ENCODE measurements at regions not wholly inside any gene's neighbourhood (a gene's known extent, or its start where the extent isn't known, plus 50 kb on each side); places are given as distances from the start of the nearest gene placed in this dataset.

DNA sequence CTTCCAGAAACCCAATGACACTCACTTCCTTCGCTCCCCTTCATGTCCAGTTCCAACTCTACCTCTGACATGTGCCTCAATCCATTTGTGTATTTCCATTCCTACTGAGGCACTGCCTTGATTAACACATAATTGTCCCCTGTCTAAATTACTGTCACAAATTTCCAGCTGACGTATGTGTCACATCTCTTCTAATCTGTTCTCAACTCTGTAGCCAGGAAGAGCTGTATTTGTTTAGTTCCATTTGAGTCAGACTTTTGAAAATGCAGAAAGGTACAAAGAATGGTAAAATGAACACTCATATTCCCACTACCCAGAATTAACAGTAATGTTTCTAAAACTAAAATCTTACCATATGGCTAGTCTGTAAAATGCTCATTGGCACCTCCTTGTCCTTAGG, 299.0 kb upstream of the GADL1 start:
- Mint-ChIP-seq H3K4me1 (ENCODE audit: low read depth, unreplicated experiment) (peaks cover 10% of the 10 kb centered on the region), H3K27ac (ENCODE audit: unreplicated experiment) (no peak overlapping the region), H3K27me3 (ENCODE audit: insufficient read depth, unreplicated experiment) (no peaks in the 10 kb centered on the region), H3K9me3 (ENCODE audit: unreplicated experiment) (peaks cover 23% of the 10 kb centered on the region), H3K36me3 (ENCODE audit: insufficient read depth, unreplicated experiment) (peaks cover 4% of the 10 kb centered on the region), H3K4me3 (ENCODE audit: unreplicated experiment) (no peak overlapping the region)
- no TSS peak for BruUV-seq (replicated peaks)
- Histone ChIP-seq H3K4me3 (ENCODE audit: low read depth, low read length) (no peak overlapping the region), H3K36me3 (ENCODE audit: control insufficient read depth, insufficient read depth, low read length) (no peaks in the 10 kb centered on the region), H3K4me1 (peaks cover 7% of the 10 kb centered on the region), H3K9me3 (no peaks in the 10 kb centered on the region), H3K27me3 (replicated peaks; ENCODE audit: control insufficient read depth, insufficient read depth, low read length) (no peaks in the 10 kb centered on the region)
- ChIA-PET CTCF (no interaction called here), POLR2A (no interaction called here)
- TF ChIP-seq CTCF (IDR thresholded peaks at IDR 0.05; ENCODE audit: insufficient read depth in 1 of 2, low read depth in 1 of 2, low read length in 1 of 2, severe bottlenecking in 1 of 2, unreplicated experiment in 1 of 2): no peak
- intact Hi-C loops (cut with micrococcal nuclease; ENCODE audit: unreplicated experiment): no loop called here
- DNase-seq: no peak

DNA sequence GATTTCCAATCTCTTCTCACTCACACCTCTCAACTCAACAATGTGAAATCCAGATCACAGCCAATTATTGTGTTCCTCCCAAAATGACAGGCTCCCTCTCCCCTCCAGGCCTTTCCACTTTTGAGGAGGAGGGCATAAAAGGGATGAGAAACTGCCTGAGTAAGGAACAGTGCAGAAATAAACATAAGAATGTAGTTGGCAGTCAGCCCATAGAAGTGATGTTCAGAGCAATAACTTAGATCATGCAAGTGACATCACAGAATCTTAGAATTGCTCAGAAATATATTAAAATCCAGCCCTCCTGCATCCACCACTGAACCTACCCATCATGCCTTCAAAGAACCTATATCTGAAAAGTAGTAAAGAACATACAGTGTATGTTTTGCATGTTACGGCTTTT, 299.4 kb upstream of the GADL1 start:
- Mint-ChIP-seq H3K4me3 (ENCODE audit: unreplicated experiment) (no peak overlapping the region), H3K9me3 (ENCODE audit: unreplicated experiment) (peaks cover 19% of the 10 kb centered on the region), H3K27ac (ENCODE audit: unreplicated experiment) (no peak overlapping the region), H3K27me3 (ENCODE audit: insufficient read depth, unreplicated experiment) (no peaks in the 10 kb centered on the region), H3K4me1 (ENCODE audit: low read depth, unreplicated experiment) (peaks cover 5% of the 10 kb centered on the region), H3K36me3 (ENCODE audit: insufficient read depth, unreplicated experiment) (peaks cover 4% of the 10 kb centered on the region)
- peaks cover 7% of the 10 kb centered on the region for H3K4me1 ChIP-seq
- H3K27me3 ChIP-seq (replicated peaks; ENCODE audit: control insufficient read depth, insufficient read depth, low read length): no peaks in the 10 kb centered on the region
- H3K4me3 ChIP-seq (ENCODE audit: low read depth, low read length): no peak overlapping the region
- no peaks in the 10 kb centered on the region for H3K9me3 ChIP-seq
- POLR2A ChIA-PET: no interaction called here
- CTCF ChIA-PET: no interaction called here
- no peak for DNase-seq
- no TSS peak for BruUV-seq (replicated peaks)
- no peak for TF ChIP-seq CTCF (IDR thresholded peaks at IDR 0.05; ENCODE audit: insufficient read depth in 1 of 2, low read depth in 1 of 2, low read length in 1 of 2, severe bottlenecking in 1 of 2, unreplicated experiment in 1 of 2)
- no peaks in the 10 kb centered on the region for H3K36me3 ChIP-seq (ENCODE audit: control insufficient read depth, insufficient read depth, low read length)
- intact Hi-C loops (cut with micrococcal nuclease; ENCODE audit: unreplicated experiment): no loop called here

- TF ChIP-seq CTCF (IDR thresholded peaks at IDR 0.05; ENCODE audit: insufficient read depth in 1 of 2, low read depth in 1 of 2, low read length in 1 of 2, severe bottlenecking in 1 of 2, unreplicated experiment in 1 of 2): no peak
- H3K27ac Mint-ChIP-seq (ENCODE audit: unreplicated experiment): no peak overlapping the region
- no peaks in the 10 kb centered on the region for H3K4me1 Mint-ChIP-seq (ENCODE audit: low read depth, unreplicated experiment)
- H3K27me3 Mint-ChIP-seq (ENCODE audit: insufficient read depth, unreplicated experiment): no peaks in the 10 kb centered on the region
- peaks cover 13% of the 10 kb centered on the region for H3K9me3 Mint-ChIP-seq (ENCODE audit: unreplicated experiment)
- peaks cover 4% of the 10 kb centered on the region for H3K36me3 Mint-ChIP-seq (ENCODE audit: insufficient read depth, unreplicated experiment)
- no peak overlapping the region for H3K4me3 Mint-ChIP-seq (ENCODE audit: unreplicated experiment)
- POLR2A ChIA-PET: no interaction called here
- no peaks in the 10 kb centered on the region for H3K9me3 ChIP-seq
- no peak for DNase-seq
- no peaks in the 10 kb centered on the region for H3K27me3 ChIP-seq (replicated peaks; ENCODE audit: control insufficient read depth, insufficient read depth, low read length)
- no peak overlapping the region for H3K4me3 ChIP-seq (ENCODE audit: low read depth, low read length)
- CTCF ChIA-PET: no interaction called here
- no TSS peak for BruUV-seq (replicated peaks)
- no peaks in the 10 kb centered on the region for H3K36me3 ChIP-seq (ENCODE audit: control insufficient read depth, insufficient read depth, low read length)
- H3K4me1 ChIP-seq: peaks cover 7% of the 10 kb centered on the region
- intact Hi-C loops (cut with micrococcal nuclease; ENCODE audit: unreplicated experiment): no loop called here
Observed at GRCh38 chr3:31196261-31196660, 301.8 kb upstream of the GADL1 start.
